Astrocyte of the spinal cord (primary cell): ENCODE measurements at regions not wholly inside any gene's neighbourhood (a gene's known extent, or its start where the extent isn't known, plus 50 kb on each side); places are given as distances from the start of the nearest gene placed in this dataset.

ENCODE experiments used
- DNase-seq: peaks from one replicate; pipeline ENCODE4 v3.0.0; 2011; ENCODE audit warnings: low read depth, low spot score
- H3K4me3 ChIP-seq: 2 replicates; pipeline ENCODE4 v1.5.1; 2011; ENCODE audit warnings: low read depth, mild to moderate bottlenecking, low read length, moderate library complexity
- in situ Hi-C: cut with HindIII; loops from 2 replicates; pipeline ENCODE4 v1.10.0; 2017; ENCODE audit warnings: low sequenced_read_pairs
- TF ChIP-seq, protein P1 (sequence below): IDR thresholded peaks from 2 replicates; pipeline ENCODE4 v1.5.1; 2012; ENCODE audit warnings: low read depth, mild to moderate bottlenecking, low read length, inconsistent platforms

DNA sequence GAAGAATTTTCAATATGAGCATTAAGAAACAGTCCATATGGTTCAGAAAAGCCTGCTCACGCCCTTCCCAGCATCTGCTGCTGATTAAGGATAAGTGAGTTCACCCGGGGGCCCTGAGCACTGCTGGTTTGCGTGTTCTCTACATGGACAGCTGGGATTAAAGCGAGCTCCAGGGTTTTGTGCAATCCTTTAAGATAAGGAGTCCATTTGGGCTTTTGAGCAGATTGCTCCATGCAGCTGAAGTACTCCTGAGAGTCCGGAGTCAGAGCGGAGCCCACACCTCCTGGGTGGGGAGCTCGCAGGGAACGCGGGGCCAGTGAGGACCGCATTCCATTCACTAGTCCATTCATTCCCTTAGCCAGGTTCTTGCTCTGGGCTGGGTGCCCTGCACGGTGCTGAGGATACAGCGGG is 149.3 kb upstream of the COL5A1 start:
- DNase-seq, result peak; percentile 26
- TF ChIP-seq, protein P1, sequence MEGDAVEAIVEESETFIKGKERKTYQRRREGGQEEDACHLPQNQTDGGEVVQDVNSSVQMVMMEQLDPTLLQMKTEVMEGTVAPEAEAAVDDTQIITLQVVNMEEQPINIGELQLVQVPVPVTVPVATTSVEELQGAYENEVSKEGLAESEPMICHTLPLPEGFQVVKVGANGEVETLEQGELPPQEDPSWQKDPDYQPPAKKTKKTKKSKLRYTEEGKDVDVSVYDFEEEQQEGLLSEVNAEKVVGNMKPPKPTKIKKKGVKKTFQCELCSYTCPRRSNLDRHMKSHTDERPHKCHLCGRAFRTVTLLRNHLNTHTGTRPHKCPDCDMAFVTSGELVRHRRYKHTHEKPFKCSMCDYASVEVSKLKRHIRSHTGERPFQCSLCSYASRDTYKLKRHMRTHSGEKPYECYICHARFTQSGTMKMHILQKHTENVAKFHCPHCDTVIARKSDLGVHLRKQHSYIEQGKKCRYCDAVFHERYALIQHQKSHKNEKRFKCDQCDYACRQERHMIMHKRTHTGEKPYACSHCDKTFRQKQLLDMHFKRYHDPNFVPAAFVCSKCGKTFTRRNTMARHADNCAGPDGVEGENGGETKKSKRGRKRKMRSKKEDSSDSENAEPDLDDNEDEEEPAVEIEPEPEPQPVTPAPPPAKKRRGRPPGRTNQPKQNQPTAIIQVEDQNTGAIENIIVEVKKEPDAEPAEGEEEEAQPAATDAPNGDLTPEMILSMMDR, result no peak
- in situ Hi-C loops, result no loop called here
- no peak overlapping the region for H3K4me3 ChIP-seq

DNA sequence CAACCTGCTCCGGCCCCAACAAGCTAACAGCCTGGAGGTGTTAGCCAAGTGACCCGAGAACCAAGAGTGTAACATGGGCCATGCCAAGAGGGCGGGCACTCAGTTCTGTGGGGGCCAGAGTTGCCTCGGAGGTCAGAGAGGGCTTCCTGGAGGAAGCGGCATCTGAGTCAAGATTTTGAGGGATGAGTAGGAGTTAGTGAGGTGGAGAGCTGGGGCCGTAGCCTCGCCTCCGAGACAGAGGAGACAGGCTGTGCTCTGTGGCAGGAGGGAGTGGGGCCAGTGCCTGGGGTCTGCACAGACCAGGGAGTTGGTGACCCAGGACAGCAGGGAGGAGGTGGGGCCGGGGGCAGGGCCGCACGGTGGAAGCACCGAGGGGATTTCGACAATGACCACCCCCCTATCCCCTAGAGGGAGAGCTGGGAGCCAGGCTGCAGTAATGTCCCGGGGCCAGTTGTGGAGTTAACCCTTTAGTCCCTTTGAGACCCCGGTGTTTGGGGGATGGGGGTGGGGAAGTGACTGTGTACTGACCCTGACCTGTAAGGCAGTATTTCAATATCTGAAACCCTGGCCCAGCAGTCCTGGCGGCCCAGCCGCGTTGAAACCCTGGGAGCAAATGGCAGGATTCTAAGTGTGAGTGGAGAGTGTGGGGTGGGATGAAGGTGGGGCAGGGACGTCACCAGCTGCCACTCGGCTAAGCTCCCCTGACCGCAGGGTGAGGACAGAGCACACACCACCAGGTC is 148.7 kb upstream of the COL5A1 start:
- H3K4me3 ChIP-seq, result no peak overlapping the region
- TF ChIP-seq, protein P1, result no peak
- in situ Hi-C loops, result no loop called here
- DNase-seq, result no peak

DNA sequence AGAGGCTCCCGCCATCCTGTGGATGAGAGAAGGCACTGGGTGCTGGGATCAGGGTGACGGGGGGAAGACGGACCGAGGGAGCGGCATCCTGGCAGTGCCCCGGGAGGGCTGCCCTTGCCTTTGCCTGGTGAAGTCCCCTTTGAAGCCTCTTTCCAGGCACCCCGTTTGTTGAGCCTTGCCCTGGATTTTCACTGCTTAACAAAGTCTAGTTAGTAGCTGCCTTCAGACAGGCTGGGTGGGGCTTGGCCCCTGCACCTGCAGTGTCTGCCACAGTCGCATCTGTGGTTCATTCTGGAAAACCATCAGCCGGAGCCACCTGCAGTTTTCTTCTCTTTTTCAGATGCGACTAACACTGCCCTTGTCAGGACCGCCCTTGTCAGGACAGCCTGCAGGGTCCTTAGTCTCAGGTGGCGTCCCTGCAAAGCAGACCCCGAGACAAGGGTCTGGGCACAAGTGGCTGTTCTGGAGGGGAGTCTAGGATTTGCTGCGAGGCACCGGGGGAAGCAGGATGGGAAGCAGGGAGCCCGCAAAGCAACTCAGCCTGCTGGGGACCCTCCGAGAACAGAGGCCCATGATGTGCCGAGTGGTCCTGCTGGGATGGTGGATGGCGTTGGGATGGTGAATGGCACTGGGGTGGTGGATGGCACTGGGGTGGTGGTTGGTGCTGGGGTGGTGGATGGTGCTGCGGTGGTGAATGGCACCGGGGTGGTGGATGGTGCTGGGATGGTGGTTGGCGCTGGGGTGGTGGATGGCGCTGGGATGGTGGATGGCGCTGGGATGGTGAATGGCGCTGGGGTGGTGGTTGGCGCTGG is 147.9 kb upstream of the COL5A1 start:
- TF ChIP-seq, protein P1, result no peak
- in situ Hi-C loops, result no loop called here
- no peak for DNase-seq
- H3K4me3 ChIP-seq, result no peak overlapping the region

GRCh38 chr9:134494273-134494815 is 147.3 kb upstream of the COL5A1 start:
- no peak overlapping the region for H3K4me3 ChIP-seq
- DNase-seq, result no peak
- TF ChIP-seq, protein P1, result no peak
- in situ Hi-C loops, result no loop called here

GRCh38 chr9:134494905-134495304 is 146.7 kb upstream of the COL5A1 start:
- no peak overlapping the region for H3K4me3 ChIP-seq
- in situ Hi-C loops, result no loop called here
- DNase-seq, result no peak
- TF ChIP-seq, protein P1, result no peak

GRCh38 chr9:134495881-134496412 is 145.7 kb upstream of the COL5A1 start:
- TF ChIP-seq, protein P1, result no peak
- no peak overlapping the region for H3K4me3 ChIP-seq
- in situ Hi-C loops, result no loop called here
- no peak for DNase-seq
